Kidney epithelial cell (primary cell): ENCODE measurements at regions not wholly inside any gene's neighbourhood (a gene's known extent, or its start where the extent isn't known, plus 50 kb on each side); places are given as distances from the start of the nearest gene placed in this dataset.
"Not testable (repeated sequence)": the region's sequence is repeated elsewhere in the genome, so short reads cannot be mapped to it uniquely, and the experiment has no call there.

ENCODE experiments used
- DNase-seq: peaks from one replicate; pipeline ENCODE4 v3.0.0-alpha.2; 2010; ENCODE audit warnings: low read depth
- H3K27me3 ChIP-seq: 2 replicates; pipeline ENCODE4 v1.6.0; 2011; ENCODE audit warnings: low read length; ENCODE audit not compliant: control insufficient read depth, insufficient read depth
- H3K36me3 ChIP-seq: 2 replicates; pipeline ENCODE4 v1.5.1; 2011; ENCODE audit warnings: low read length; ENCODE audit not compliant: control insufficient read depth, insufficient read depth
- H3K4me3 ChIP-seq: 2 replicates; pipeline ENCODE4 v1.5.1; 2011; ENCODE audit warnings: low read depth, mild to moderate bottlenecking, control low read depth, low read length
- TF ChIP-seq, protein P1 (sequence below): IDR thresholded peaks from 2 replicates; pipeline ENCODE4 v1.5.1; 2011; ENCODE audit warnings: mild to moderate bottlenecking, moderate library complexity, low read length, control low read depth, inconsistent platforms; ENCODE audit not compliant: insufficient read depth, poor library complexity, severe bottlenecking

- no peak for DNase-seq
- H3K4me3 ChIP-seq = no peak overlapping the region
- TF ChIP-seq, protein P1, sequence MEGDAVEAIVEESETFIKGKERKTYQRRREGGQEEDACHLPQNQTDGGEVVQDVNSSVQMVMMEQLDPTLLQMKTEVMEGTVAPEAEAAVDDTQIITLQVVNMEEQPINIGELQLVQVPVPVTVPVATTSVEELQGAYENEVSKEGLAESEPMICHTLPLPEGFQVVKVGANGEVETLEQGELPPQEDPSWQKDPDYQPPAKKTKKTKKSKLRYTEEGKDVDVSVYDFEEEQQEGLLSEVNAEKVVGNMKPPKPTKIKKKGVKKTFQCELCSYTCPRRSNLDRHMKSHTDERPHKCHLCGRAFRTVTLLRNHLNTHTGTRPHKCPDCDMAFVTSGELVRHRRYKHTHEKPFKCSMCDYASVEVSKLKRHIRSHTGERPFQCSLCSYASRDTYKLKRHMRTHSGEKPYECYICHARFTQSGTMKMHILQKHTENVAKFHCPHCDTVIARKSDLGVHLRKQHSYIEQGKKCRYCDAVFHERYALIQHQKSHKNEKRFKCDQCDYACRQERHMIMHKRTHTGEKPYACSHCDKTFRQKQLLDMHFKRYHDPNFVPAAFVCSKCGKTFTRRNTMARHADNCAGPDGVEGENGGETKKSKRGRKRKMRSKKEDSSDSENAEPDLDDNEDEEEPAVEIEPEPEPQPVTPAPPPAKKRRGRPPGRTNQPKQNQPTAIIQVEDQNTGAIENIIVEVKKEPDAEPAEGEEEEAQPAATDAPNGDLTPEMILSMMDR = no peak
- H3K36me3 ChIP-seq = no peaks in the 10 kb centered on the region
- no peaks in the 10 kb centered on the region for H3K27me3 ChIP-seq
Measured at GRCh38 chr22:49685686-49686085, 142.0 kb downstream of the BRD1 start.

DNA sequence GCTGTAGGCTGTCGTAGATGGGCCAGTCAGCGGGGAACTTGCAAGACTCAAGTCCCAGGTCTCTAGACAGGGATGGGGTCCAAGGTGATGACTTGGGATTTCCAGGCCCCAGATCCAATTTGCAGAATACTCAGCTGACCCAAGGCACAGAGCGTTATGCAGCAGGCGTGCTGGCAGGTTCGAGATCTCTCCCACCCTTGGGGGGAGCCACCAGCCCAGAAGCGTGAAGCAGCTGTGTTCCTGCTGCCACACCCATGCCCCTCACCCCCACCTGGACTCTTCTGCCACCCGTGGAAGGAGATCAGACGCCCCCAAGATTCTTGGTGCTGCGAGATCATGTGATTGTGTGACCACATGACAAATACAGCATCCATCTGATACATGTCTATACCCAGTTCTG lies 142.6 kb downstream of the BRD1 start:
- TF ChIP-seq, protein P1 = no peak
- H3K27me3 ChIP-seq = no peaks in the 10 kb centered on the region

GRCh38 chr22:49683032-49683431 lies 144.6 kb downstream of the BRD1 start:
- TF ChIP-seq, protein P1 = no peak
- no peak overlapping the region for H3K4me3 ChIP-seq
- no peak for DNase-seq
- H3K36me3 ChIP-seq = no peaks in the 10 kb centered on the region
- no peaks in the 10 kb centered on the region for H3K27me3 ChIP-seq

More for the DNA sequence above, 142.6 kb downstream of the BRD1 start:
- Histone ChIP-seq H3K36me3 (no peaks in the 10 kb centered on the region), H3K4me3 (no peak overlapping the region)
- DNase-seq = no peak

DNA sequence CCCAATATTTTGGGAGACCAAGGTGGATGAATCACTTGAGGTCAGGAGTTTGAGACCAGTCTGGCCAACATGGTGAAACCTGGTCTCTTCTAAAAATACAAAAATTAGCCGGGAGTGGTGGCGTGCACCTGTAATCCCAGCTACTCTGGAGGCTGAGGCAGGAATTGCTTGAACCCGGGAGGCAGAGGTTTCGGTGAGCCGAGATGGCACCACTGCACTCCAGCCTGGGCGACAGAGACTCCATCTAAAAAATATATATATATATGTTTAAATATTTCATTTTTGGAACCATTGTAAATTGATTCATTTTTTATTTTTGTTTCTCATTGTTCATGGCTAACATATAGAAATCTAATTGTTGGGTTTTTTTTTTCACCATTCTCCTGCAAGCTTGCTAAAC lies 146.9 kb downstream of the BRD1 start:
- not testable (repeated sequence) for H3K36me3 ChIP-seq, H3K27me3 ChIP-seq, H3K4me3 ChIP-seq, DNase-seq

DNA sequence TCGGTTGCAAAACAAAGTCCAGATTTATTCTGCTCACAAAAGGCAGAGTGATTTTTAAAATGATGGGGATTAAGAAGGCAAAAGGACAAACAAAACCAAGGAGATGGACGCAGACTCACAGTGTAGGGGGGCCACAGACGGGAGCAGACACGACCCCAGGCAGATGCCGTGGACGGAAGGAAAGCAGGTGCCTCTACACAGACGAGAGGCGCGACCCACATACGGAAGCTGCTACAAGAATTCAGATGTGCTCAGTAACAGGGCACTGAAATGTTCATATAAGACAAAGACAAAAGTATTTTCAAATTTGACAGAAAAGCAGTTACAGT lies 148.9 kb downstream of the BRD1 start:
- Histone ChIP-seq H3K4me3 (no peak overlapping the region), H3K36me3 (no peaks in the 10 kb centered on the region), H3K27me3 (no peaks in the 10 kb centered on the region)
- DNase-seq = no peak
- TF ChIP-seq, protein P1 = no peak

GRCh38 chr22:49678137-49678841 lies 149.4 kb downstream of the BRD1 start:
- H3K36me3 ChIP-seq = no peaks in the 10 kb centered on the region
- no peaks in the 10 kb centered on the region for H3K27me3 ChIP-seq
- no peak for DNase-seq
- H3K4me3 ChIP-seq = no peak overlapping the region
- TF ChIP-seq, protein P1 = no peak
